ENCODE measurements at regions not wholly inside any gene's neighbourhood (a gene's known extent, or its start where the extent isn't known, plus 50 kb on each side); places are given as distances from the start of the nearest gene placed in this dataset.

DNA sequence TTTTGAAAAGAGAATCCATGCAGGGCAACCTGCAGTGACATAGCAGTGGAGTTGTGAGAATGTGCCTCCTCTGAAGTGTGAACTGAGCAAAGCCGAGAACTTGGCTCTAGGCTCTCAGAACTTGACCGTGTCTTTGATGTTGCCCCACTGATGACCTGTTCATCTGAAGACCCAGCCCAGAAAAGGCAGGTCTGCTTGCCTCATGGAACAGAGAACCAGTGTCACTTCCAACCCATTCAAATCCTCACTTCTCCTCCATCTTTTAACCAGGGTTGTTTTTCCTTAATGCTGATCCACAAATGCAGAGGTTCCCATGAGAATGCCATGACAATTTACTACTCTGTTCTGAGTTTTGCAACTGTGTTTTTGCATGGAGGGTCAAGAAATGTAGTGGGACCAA lies 155.4 kb downstream of the MED10 start:
- TF ChIP-seq EZH2 (optimal IDR thresholded peaks at IDR 0.05; ENCODE audit: low read depth, low read length): no peak
- TF ChIP-seq, protein P1, sequence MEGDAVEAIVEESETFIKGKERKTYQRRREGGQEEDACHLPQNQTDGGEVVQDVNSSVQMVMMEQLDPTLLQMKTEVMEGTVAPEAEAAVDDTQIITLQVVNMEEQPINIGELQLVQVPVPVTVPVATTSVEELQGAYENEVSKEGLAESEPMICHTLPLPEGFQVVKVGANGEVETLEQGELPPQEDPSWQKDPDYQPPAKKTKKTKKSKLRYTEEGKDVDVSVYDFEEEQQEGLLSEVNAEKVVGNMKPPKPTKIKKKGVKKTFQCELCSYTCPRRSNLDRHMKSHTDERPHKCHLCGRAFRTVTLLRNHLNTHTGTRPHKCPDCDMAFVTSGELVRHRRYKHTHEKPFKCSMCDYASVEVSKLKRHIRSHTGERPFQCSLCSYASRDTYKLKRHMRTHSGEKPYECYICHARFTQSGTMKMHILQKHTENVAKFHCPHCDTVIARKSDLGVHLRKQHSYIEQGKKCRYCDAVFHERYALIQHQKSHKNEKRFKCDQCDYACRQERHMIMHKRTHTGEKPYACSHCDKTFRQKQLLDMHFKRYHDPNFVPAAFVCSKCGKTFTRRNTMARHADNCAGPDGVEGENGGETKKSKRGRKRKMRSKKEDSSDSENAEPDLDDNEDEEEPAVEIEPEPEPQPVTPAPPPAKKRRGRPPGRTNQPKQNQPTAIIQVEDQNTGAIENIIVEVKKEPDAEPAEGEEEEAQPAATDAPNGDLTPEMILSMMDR (IDR thresholded peaks at IDR 0.05; ENCODE audit: low read length): no peak

All from MM.1S (cell line).